Activated CD4-positive, alpha-beta T cell treated with anti-CD3 and anti-CD28 coated beads, Interleukin-2, amount 50 U/mL, for 48 hours (primary cell): ENCODE measurements at regions not wholly inside any gene's neighbourhood (a gene's known extent, or its start where the extent isn't known, plus 50 kb on each side); places are given as distances from the start of the nearest gene placed in this dataset.

Source experiments
- DNase-seq, 2 experiments: peaks; one replicate each; pipeline ENCODE4 v3.0.0-alpha.2; 2020

DNA sequence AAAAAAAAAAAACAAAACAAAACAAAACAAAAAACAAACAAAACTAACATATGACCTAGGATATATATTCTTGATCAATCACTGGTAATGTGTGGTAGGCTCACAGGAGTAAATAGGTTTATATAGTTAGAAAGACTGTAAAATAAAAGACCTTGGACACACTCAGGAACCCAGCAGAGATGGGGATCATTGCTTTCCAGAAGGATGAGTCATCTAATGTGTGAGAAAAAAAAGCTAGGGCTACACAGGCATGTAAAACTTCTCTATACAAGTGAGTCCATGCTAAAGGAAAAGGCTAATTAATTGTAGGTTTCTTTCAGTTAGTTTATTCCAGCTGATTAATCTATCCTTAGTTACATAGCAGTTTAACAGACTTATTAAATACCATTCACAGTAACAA, 710.3 kb upstream of the ARPP21 start:
- no peak for DNase-seq

DNA sequence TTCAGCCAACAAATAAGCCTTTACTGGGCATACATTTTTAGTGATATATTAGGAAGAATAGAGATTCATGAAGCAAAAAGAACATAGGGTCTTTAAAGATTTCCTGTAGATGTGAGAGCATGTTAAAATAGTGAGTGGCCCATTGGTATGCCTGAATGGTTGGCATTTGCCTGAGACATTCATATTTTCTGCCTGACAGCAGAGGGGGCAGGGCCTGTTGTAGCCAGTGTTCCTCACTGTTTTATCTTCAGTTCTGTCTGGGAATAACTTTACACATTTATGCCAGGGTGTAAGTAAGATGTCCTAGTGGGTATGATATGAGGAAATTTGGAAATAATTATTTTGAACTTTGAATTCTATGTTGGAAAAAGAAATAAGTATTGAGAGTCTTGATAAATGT, 704.7 kb upstream of the ARPP21 start:
- no peak for DNase-seq

DNA sequence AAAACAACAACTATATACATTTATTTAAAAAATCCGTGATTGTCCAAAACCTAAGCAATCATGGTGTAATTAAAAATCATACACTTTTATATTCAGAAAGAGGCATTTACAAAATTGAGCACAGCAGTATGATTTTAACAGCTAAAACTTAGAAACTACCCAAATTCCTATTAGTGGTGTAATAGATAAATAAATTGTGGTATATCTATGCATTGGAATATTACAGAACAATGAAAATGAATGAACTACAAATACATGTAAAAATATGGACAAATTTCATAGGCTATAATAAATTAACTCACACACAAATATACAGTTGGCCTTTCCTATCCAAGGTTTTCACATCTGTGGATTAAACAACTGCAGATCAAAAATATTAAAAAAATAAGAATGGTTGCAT, 700.5 kb upstream of the ARPP21 start:
- DNase-seq, result no peak

DNA sequence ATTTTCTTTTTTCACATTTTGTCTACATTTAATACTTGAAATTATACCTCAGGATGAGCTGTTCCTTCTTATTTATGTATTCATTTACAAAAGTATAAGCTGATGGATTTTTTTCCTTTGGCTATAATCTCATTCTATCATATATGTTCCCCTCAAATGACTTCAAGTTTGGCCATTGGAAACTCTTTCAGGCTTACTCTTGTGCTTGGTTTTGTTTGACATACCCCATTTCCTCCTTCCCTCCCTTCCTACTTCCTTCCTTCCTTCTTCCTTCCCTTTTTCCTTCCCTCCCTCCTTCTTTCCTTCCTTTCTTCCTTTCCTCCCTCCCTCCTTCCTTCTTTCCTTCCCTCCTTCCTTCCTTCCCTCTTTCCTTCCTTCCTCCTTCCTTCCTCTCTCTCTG, 697.1 kb upstream of the ARPP21 start:
- DNase-seq, result no peak

DNA sequence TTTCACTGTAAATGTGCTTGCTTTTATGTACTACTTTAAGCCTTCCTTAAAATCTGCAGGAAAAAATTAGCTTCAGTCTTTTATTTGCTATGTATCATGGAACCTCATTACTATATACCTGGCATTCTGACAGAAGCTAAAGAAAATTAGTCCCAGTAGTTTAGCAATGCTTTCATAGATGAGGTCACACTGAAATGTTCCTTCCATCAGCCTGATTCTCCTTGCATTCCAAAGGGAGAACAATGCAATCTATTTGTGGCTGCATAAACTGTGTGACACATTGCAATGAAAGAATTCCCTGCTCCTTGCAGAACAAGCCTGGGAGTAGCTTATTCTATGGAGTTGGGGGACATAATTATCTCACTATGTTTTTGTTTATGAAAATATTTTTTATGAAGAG, 691.5 kb upstream of the ARPP21 start:
- no peak for DNase-seq

DNA sequence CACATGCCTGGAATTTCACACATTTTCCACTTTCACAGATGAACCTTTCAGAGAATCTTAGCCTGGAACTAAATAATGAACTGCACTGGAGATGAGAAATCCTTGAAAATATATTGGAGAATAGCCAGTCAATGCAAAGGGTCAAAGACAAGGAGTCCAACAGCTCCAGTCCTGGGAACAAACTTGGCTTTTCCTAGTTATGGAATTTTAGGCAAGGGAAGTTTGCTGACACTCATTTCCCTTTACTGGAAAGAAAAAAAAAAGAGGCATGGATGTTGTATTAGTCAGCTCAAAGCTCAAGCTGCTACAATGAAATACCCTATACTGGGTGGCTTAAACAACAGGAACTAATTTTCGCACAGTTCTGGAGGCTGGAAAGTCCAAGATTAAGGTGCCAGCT, 690.8 kb upstream of the ARPP21 start:
- no peak for DNase-seq

DNA sequence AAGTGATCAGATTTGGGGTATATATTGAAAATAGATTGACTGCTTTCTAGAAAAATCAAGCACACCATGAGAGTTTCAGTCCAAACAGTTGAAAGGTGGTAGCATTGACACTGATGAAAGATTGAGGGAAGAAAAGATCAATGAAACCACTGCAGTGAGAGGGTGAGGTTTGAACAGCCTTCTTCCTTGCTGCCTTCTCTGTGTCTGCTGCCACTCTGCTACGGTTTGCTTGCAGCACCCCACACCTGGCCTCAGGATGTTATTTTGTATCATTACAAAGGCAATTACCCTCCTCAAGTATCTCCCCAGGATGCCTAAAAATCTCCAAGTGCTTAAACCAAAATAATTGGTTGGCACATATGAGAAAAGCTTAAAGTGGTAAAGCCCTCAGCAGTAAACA, 683.6 kb upstream of the ARPP21 start:
- DNase-seq, result no peak

DNA sequence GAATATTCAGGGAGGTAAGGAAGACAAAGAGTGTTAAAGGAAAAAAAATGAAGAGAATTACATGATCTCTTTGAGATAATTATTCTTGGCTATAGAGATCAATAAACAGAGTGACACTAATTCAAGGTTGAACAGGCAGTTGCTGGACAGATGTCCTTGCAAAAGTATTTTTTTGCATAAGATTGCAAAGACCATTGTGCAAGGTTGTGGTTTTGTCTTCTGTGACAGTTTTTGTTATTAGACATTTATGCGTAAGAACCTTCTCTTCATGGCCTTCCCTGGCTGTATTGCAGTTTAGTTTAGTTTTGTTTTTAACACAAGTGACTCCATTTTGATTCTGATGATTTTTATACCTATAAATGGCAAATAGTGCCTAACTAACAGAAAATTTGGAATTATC, 682.8 kb upstream of the ARPP21 start:
- DNase-seq, result no peak

DNA sequence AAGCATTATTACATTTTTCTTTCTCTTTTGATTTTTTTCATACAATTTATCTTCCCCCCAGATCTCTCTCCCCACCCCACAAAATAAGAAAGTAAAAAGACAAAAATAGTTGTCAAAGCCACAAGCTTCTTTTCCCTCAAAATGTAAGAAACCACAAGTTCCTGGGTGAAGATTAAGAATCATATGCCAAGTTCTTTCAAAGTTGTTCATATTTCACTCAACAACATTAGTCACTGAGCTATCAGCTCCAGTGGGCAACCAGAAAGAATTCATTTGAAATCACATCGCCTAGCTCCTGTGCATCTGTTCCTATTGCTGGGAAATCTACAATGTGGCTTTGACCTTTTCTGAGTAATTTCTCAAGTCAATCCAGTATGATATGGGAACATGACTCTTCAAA, 681.6 kb upstream of the ARPP21 start:
- no peak for DNase-seq

DNA sequence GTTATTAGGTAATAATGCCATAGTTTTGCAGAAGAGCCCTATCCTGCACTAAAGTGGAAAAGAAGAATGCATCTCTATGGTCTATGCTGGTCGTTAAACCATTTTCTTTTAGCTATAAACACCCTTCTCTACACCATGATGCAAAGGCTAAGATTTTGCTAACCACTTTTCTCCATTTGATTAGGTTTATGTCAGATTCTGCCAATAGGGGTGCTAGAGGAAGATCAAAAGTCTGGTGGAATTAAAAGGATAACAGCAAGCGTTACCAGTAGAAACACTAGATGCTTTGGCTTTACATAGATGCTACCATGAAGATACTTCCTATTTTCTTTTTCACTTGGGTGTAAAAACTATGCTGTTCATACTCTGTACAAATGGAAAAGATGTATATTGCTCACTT, 669.8 kb upstream of the ARPP21 start:
- DNase-seq, result no peak

DNA sequence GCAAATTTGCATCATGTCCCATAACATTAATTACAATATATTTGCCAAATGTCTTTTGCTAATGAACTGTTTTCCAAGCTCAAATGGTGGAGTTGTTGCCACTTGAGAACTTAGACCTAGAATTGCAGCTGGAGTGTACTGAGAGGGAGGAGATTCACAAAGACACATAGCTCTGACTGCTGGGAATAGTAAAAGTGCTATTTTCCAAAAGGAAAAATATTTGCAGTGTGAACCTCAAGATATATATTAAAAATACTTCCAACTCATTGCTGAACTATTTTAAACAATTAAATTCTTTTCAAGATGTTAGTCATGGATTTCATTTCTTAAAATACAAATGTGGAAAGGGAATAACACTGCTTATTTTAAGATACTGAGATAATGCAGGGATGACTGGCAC, 666.8 kb upstream of the ARPP21 start:
- no peak for DNase-seq

DNA sequence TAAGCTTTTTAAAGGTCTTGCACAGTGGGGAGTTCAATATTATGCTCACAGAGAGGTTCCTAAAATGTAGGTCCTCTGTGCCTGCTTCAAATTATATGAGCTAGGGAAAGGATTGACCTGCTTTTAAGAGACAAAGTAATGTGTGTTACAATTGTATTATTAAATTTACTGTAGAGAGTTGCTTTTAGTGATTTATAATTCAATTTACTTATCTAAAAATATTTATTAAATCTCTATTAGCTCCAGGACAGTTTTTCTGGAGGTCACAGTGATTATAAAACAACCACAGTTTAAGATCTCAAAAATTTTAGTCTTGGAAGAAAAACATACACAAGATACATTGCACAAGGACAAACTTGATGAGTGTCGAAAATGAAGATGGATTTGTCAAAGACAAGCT, 665.7 kb upstream of the ARPP21 start:
- DNase-seq, result no peak

DNA sequence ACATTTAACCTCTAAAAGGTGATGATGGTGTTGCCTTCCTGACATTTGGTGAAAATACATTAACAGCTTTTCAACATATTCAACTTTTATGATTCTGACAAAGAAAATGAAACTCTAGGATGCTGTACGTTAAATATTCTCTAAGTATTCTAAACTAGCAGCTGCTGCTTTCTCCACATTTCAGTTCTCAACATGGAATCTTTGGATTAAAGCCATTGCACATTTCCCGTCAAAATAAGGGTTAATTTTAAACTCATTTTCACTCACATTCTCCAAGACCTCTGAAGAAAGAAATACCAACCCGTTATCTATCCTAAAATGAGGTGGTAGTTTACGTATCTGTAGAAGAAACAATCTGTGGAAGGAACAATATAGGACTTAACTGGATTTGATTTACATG, 655.7 kb upstream of the ARPP21 start:
- DNase-seq, result no peak

DNA sequence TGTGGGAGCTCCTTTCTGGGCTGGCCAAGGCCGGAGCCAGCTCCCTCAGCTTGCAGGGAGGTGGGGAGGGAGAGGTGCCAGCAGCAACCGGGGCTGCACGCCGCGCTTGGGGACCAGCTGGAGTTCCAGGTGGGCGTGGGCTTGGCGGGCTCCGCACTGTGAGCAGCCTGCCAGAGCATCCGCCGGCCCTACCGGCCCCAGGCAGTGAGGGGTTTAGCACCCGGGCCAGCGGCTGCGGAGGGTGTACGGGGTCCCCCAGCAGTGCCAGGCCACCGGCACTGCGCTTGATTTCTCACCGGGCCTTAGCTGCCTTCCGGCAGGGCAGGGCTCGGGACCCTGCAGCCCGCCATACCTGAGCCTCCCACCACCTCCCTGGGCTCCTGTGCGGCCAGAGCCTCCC, 651.0 kb upstream of the ARPP21 start:
- DNase-seq, result no peak

DNA sequence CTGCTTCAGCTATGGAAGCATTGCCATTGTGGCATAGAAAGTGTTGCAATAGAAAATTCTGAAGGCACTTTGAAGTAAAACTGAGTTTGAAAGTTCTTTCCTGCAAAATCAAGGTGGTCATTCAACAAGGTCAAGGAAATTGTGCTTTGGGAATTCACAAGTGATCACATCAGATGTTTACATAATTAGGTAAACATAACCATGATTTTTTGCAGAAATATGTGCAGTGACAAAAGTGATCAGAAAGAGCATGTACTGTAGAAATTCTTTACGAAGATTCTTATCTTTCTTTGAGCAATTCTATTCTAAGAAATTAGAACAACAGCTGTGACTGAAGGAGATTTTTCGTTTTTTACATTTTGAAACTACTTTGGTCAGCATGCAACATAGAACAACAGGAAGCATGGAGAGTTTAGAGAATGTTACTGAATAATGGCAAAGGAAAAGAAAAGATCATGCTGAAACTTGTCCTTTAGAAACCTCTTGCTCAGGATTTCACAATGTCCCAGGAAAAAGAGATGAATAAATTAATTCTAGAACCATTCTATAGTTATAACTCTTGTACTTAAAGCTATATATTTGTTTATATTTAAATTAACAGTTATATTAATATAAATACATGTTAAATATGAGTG, 643.4 kb upstream of the ARPP21 start:
- no peak for DNase-seq

DNA sequence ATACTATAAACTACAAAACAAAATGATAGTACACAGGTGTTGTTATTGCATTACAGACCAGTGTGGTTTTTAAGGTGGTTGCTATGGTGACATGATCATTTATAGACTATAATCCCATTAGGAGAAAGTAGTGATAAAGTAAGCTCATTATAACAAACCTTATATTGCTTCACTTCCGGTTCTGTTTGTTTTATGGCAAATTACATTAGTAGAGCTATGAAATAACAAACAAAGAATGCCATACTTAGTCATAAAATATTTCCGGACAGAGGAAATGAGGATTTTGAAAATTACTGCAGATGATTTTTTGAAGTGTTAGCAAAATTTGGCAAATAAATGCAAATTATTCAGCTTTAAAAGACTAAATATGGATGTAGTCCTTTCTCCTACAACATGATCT, 640.4 kb upstream of the ARPP21 start:
- no peak for DNase-seq

DNA sequence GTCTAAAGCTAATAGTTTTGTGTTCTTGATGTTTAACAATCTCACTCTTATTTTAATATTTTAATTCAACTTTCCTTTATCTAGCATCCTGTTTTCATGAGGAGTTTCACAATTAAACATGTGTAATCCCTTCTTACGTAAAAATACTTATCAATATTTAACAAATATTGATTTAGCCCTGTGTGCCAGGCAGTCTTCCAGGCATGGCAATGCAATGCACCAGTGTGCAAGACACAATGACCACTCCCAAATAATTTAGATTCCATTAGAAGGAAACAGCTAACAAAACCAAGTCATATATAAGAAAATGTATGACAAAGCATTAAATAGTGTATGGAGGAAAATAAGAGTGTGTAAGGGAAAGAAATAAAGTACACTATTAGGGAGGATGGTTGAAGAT, 627.1 kb upstream of the ARPP21 start:
- no peak for DNase-seq

DNA sequence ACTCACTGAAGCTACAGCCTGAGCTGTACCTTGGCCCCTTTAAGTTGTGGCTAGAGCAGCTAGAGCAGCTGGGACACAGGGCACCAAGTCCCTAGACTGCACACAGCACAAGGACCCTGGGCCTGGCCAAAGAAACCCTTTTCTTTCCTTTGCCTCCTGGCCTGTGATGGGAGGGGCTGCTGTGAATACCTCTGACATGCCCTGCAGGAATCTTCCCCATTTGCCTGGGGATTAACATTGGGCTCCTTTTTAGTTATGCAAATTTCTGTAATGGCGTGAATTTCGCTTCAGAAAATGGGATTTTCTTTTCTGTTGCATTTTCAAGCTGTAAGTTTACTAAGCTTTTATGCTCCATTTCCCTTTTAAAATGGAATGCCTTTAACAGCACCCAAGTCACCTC, 611.2 kb upstream of the ARPP21 start:
- no peak for DNase-seq

DNA sequence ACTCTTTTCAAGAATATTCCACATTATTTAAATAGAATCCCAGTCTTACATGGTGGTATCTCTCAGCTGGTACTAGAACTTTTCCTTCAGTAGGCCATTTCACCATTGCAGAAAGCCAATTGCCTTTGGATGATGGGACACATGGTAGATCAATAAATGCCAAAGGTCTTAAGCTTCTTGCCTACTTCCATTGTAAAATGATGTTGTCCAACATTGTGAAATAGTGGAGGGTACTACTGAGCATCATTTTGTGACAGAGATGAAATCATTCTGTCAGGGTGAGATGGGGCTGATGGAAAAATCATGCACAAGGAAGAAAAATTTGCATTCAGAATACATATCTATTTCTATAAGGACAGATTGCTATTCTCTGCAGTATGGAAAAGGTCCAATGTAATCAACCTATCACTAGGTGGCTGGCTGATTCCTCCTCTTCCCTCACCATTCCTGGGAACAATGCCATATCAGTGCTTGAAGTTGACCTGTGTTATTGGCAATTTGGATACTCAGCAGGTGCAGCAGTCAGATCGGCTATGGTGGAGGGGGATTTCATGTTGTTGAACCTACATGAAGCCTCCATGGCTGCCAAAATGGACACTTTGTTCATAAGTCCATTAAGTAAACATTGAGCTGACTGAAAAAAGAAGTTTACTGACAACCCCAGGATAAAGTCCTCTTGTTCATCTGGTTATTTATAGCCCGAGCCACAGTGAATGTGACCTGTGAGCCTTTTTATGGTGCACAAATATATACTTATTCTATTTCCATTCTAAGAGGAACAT, 596.9 kb upstream of the ARPP21 start:
- no peak for DNase-seq

DNA sequence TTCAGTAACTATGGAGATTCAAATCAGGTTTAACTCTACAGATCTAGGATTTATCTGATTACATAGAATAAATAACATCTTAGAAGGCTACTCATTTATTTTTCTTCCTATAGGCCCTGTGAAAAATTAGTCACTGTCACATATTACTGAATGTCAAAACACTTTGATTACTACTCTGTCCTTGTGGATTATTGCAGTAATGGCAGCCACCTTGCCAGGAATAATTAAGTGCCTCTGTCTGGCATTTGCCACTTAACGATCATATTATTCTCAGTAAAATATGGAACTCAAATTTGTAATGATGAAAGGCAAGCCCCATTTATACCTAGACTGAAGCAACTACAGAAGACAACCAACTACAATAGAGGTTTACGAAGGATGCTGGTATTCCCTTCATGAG, 596.3 kb upstream of the ARPP21 start:
- no peak for DNase-seq

DNA sequence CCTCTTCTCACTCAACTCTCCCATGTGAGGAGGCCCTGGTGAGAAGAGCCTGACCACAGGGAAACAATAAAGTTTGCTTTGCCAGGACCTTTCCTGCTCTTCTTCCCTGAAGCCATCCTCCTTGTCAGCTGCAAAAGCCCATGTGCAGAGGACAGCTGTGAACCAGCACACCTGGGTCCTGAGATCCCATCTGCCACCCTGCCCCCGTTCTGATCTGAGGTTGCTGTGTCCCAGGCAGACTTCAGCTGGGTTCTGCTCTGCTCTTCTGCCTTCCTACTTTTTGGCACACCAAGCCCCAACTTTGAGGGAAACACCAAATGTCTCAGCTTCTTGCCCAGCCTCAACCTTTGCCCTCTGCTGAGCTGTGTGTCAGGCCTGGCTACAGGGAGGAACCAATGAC, 595.1 kb upstream of the ARPP21 start:
- no peak for DNase-seq

DNA sequence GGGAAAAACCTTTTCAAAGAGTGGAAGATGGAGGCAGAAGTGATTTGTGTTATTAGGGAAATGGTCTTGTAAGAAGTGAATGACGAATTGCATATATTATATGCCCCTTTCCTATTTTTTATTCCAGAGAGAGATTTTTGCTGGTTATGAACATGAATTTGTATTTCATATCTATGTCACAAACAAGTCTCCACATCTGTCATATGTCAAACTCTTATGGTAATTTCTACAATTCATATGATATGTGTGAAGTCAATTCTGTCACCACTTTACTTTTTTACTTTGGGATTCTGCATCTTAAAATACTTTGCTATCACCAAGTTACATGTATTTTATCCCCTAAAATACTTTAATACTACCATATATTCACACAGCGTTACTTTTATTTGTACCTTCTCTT, 594.2 kb upstream of the ARPP21 start:
- DNase-seq, result no peak

DNA sequence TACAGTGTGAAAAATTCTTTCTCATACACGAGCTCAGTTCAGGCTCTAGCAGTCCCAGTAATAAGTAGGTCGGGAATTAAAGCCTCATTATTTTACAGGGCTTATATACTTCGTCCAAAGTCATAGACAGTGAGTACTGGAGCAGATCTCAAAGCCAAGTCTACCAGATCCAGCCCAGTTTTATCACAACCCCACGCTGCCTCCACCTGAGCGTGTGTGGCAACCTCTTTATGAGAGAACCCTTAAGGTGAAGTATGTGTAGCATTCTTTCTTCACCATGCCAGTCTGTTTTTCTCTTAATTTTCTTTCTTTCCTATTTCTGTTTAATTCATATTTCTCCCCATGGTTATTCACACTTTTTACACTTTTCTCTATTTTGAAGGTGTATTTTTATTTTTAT, 574.6 kb upstream of the ARPP21 start:
- DNase-seq, result no peak

DNA sequence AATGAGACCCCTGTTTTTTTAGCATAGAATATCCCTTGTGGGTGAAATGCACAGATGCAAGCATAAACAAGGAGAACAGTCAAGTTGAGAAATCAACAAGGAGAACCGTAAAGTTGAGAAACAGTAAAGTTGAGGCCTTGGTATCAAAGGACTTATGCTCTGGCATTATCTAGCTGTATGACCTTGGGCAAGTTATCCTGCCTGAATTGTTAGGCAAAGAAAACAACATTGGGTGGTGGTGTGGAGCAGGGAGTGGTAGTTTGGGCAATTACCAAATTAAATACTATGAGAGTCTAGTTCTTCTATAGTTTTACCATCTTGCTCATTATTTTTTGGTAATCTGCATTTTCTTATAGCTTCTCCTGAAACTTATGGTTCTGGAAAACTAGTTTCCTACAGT, 573.4 kb upstream of the ARPP21 start:
- no peak for DNase-seq

DNA sequence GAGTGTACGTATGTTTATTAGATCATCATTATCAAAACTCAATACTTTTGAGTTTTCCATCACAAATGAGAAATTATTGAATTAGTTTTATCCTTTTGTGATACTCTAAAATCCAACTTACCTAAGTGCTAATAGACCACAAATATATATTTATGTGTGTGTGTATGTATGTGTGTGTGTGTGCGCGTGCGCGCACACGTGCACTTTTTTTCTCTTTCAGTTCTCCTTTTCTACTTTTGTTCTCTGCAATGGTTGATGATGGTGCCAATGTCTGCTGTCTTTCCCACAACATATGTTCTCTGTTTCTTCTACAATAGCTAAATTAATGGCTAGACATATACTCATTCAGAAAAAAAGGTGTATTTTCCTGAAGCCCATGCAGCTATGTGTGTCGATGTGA, 571.6 kb upstream of the ARPP21 start:
- DNase-seq, result no peak
